ENCODE measurements at regions not wholly inside any gene's neighbourhood (a gene's known extent, or its start where the extent isn't known, plus 50 kb on each side); places are given as distances from the start of the nearest gene placed in this dataset.
"Not testable (repeated sequence)": the region's sequence is repeated elsewhere in the genome, so short reads cannot be mapped to it uniquely, and the experiment has no call there.

GRCh38 chrX:3541336-3541735, 172.1 kb downstream of the PRKX start:
- DNase-seq (ENCODE audit: low spot score in 2 of 2) = no peak
- no peaks in the 10 kb centered on the region for H3K27me3 ChIP-seq
- intact Hi-C loops (cut with DNase I) = no loop called here
- TF ChIP-seq CTCF (IDR thresholded peaks at IDR 0.05) = no peak
- H3K27ac ChIP-seq = no peak overlapping the region
- no peaks in the 10 kb centered on the region for H3K36me3 ChIP-seq
- H3K9me3 ChIP-seq = no peaks in the 10 kb centered on the region
- no peak overlapping the region for H3K4me3 ChIP-seq
- no peaks in the 10 kb centered on the region for H3K4me1 ChIP-seq

DNA sequence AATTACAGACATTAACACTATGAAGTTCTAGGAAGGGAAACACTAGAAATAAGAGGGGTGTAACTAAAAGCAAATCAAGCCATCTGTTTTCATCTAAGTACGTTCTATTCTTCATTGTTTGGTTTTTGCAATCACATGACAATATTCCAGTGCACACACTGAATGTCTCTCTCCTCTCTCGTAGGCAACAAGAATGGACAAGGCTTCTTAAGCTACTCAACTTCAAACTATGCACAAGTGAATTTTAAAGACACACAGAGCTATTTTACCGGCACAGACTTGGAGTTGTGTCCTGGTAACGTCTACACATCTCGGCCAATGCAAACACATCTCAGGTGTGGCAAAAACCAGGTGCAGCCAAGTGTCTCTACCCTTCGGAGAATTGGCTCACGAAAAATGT, 173.3 kb downstream of the PRKX start:
- Histone ChIP-seq H3K27me3 (no peaks in the 10 kb centered on the region), H3K27ac (no peak overlapping the region), H3K9me3 (peaks cover 0 to 1% of the 10 kb centered on the region in 2 donors), H3K36me3 (no peaks in the 10 kb centered on the region), H3K4me3 (no peak overlapping the region), H3K4me1 (no peaks in the 10 kb centered on the region)
- intact Hi-C loops (cut with DNase I) = no loop called here
- TF ChIP-seq CTCF (IDR thresholded peaks at IDR 0.05) = no peak
- DNase-seq (ENCODE audit: low spot score in 2 of 2) = no peak

- TF ChIP-seq CTCF (IDR thresholded peaks at IDR 0.05) = no peak
- intact Hi-C loops (cut with DNase I) = no loop called here
- DNase-seq (ENCODE audit: low spot score in 2 of 2) = no peak
- H3K9me3 ChIP-seq = peaks cover 0 to 6% of the 10 kb centered on the region in 2 donors
- H3K27ac ChIP-seq = no peak overlapping the region
- H3K36me3 ChIP-seq = no peaks in the 10 kb centered on the region
- H3K4me3 ChIP-seq = no peak overlapping the region
- no peaks in the 10 kb centered on the region for H3K4me1 ChIP-seq
- H3K27me3 ChIP-seq = no peaks in the 10 kb centered on the region
Measured at GRCh38 chrX:3532581-3533085, 180.8 kb downstream of the PRKX start.

DNA sequence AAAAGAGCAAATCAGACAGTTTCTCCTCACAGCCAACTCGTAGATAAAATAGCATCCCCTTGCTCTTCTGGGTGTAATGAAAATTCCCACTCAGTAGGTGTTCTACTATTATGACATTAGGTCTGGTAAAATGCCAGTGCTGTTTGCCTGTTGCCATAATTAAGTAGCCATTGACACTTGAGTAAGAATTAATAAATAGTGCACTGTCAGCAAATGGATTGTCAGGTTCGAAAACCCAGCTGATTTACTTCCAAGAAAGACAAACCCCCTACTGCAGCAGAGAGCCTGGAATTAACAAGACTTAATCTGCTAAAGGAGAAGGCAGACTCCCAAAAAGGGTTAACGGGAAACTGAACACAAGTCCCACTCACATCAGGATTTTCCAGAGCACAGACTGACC, 182.0 kb downstream of the PRKX start:
- H3K36me3 ChIP-seq; H3K27ac ChIP-seq; H3K4me1 ChIP-seq; H3K27me3 ChIP-seq; H3K9me3 ChIP-seq; H3K4me3 ChIP-seq; DNase-seq (ENCODE audit: low spot score in 2 of 2); intact Hi-C loops (cut with DNase I): not testable (repeated sequence)

- Histone ChIP-seq H3K9me3 (no peaks in the 10 kb centered on the region), H3K4me1 (no peaks in the 10 kb centered on the region), H3K27me3 (no peaks in the 10 kb centered on the region), H3K36me3 (no peaks in the 10 kb centered on the region), H3K27ac (no peak overlapping the region), H3K4me3 (no peak overlapping the region)
- intact Hi-C loops (cut with DNase I) = no loop called here
- no peak for DNase-seq (ENCODE audit: low spot score in 2 of 2)
- TF ChIP-seq CTCF (IDR thresholded peaks at IDR 0.05) = no peak
Measured at GRCh38 chrX:3529466-3530010, 183.1 kb upstream of the MXRA5 start.

- Histone ChIP-seq H3K36me3 (no peaks in the 10 kb centered on the region), H3K4me1 (no peaks in the 10 kb centered on the region), H3K4me3 (no peak overlapping the region), H3K27me3 (no peaks in the 10 kb centered on the region), H3K9me3 (no peaks in the 10 kb centered on the region), H3K27ac (no peak overlapping the region)
- DNase-seq (ENCODE audit: low spot score in 2 of 2) = no peak
- no peak for TF ChIP-seq CTCF (IDR thresholded peaks at IDR 0.05)
- intact Hi-C loops (cut with DNase I) = no loop called here
Measured at GRCh38 chrX:3527811-3528210, 181.4 kb upstream of the MXRA5 start.

Data from ascending aorta (tissue), 2 donors.